ENCODE measurements at regions not wholly inside any gene's neighbourhood (a gene's known extent, or its start where the extent isn't known, plus 50 kb on each side); places are given as distances from the start of the nearest gene placed in this dataset.

DNA sequence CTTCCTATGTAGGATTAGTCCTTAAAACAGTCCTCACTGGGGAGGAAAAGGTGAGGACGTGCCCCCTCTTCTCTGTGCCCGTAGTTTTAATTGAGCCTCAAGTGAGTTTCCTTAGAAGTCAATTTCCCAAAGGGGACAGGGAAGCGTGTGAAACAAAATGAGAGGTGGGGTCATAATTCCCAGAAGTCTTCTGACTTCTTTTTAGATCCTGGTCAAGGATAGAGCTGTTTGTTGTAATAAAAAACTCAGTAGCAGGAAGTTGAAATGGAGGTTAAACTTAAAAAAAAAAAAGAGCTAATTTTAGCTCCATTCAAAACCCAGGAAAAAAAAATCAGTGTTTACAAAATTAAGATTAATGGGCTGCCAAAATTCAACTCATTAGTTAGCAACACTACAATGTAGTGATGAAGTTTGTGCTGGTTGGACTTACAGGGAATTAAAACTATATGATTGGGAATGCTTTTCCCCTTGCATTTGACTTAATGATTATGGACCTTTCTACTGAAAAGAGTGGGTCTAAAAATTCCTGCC is 158.3 kb upstream of the MEF2C start:
- Histone ChIP-seq H3K27ac (no peak overlapping the region), H3K4me1 (peaks cover 17% of the 10 kb centered on the region; the same call in 1 of the 2 replicates), H3K9me3 (replicated peaks) (no peaks in the 10 kb centered on the region; the same call in 1 of the 2 replicates), H3K4me3 (no peak overlapping the region), H3K36me3 (no peaks in the 10 kb centered on the region), H3K27me3 (no peaks in the 10 kb centered on the region)
- DNase-seq = no peak

DNA sequence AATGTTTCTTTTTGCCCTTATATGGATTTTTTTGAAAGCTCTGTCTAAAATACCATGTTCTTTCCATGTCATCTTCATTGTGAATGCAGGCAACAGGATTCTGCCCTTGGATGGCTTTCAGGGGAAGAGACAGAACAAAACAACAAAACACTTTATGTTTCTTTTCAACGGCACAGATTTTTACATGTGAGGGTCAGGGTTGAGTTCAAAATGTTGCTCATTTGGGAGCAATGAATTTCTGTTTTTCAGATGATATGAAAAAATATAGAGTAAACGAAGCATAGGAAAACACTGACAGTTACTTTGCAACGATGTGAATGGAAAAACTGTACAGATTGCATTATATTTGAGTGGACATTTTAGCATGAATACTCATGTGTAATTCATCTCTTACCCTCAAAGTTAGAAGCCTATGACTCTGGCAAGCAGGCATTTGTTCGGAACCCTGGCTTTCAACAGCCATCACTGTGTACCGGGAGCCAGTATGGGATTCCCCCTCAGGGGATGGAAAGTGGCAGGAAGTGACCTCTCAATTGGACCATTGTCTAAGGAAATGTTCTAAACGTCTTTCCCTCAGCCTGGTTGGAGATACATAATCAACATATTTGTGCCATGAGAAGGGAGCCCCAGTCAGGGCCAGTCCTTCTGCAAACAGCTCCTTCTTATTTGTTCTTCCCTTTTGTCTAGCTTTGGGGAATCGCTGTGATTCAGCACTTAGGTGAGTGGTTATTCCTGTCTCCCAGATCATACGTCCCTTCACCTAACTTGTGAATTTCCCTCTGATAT is 153.9 kb upstream of the MEF2C start:
- H3K27ac ChIP-seq = no peak overlapping the region
- DNase-seq = peak; percentile 43 to 65
- no peaks in the 10 kb centered on the region for H3K36me3 ChIP-seq
- H3K4me3 ChIP-seq = no peak overlapping the region
- H3K9me3 ChIP-seq (replicated peaks) = no peaks in the 10 kb centered on the region
- H3K4me1 ChIP-seq = 0 out of 2 replicates have a peak, but pooled peaks cover 5% of the 10 kb centered on the region
- H3K27me3 ChIP-seq = no peaks in the 10 kb centered on the region

DNA sequence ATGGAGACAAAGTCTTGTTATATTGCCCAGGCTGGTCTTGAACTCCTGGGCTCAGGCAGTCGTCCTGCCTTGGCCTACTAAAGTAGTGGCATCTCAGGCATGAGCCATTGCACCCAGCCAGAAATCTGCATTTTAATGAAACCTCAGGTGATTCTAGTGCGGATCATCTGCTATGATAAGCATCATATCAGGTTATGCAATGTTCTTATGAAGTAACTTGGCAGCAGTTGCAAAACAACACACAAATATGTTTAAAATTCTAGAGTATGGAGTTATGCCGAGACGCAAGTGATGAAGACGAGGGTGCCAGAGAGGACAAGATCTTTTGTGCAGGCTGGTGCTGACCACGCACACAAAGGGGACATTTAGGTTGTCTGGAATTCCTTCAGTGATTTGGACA is 153.2 kb upstream of the MEF2C start:
- DNase-seq = no peak
- Histone ChIP-seq H3K27ac (no peak overlapping the region), H3K36me3 (no peaks in the 10 kb centered on the region), H3K4me1 (0 out of 2 replicates have a peak, but pooled peaks cover 4% of the 10 kb centered on the region), H3K27me3 (no peaks in the 10 kb centered on the region), H3K9me3 (replicated peaks) (no peaks in the 10 kb centered on the region), H3K4me3 (no peak overlapping the region)

DNA sequence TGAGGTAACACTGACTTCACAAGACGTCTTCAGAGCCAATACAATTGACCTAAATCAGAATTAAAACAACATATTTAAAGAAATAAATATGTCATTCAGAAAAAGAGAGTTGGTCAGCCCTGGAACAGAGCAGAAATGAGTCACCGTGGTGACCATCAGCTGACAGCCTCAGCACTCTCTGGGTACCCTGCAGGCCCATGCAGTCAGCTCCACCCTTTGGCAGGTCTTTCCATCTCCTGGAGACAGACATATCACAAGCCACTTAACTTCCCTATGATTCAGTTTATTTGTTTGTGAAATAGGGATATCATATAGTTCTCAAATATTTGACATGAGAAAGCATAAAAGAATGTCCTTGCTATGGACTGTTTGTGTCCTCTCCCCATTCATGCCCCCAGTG is 151.6 kb upstream of the MEF2C start:
- Histone ChIP-seq H3K4me1 (0 out of 2 replicates have a peak, but pooled peaks cover 2% of the 10 kb centered on the region), H3K36me3 (no peaks in the 10 kb centered on the region), H3K9me3 (replicated peaks) (no peaks in the 10 kb centered on the region), H3K27me3 (no peaks in the 10 kb centered on the region), H3K27ac (no peak overlapping the region), H3K4me3 (no peak overlapping the region)
- no peak for DNase-seq

DNA sequence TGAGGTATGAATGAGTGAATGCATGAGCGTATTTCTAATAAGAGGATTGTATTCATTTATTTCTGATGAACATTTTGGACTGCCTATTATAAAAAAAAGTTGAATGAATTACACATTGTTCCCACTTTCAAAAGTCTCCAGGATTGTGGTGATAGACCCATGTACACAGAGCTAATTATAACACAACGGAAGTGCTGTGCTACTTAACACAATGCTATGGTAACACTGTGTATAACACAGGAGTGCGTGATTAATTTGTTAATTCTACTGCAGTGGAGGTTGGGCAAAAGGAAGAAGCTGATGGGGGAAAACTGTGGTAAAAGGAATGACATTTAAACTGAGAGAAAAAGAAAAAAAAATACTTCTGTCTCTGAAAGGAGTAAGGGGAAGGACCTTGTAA is 147.8 kb upstream of the MEF2C start:
- Histone ChIP-seq H3K4me1 (peaks cover 5% of the 10 kb centered on the region; the same call in 1 of the 2 replicates), H3K27ac (no peak overlapping the region)

DNA sequence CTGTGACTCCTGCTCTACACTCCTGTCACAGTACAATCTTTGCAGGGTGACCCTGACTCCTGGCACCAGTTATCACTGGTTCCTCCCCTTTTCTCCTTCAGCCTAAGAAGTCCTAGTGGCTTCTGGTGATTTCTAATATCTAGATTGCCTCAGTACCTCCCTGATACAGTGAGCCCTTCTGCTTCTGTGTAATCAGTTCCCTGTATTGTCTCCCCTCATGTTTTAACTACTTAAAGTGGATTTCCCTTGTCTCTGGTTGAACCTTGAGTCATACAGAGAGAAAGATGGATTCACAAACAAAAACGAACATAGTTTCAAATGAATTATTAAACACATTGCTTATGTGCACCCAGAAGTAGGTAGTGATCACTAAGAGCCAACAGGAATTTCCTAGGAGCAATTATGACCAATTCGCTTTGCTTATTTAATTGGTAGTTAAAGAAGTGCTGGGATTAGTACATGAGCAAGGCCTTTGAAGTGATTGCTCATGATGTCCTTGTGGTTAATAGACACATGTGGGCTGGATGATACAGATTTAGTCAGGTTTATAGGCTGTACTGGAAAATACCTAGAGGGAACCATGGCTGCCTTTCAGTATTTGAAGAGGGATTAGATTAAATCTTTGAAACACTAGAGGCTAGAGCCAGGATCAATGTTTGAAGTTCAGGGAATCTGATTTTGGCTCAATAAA is 145.8 kb upstream of the MEF2C start:
- Histone ChIP-seq H3K4me3 (no peak overlapping the region), H3K4me1 (peaks cover 5% of the 10 kb centered on the region; the same call in 1 of the 2 replicates), H3K27me3 (no peaks in the 10 kb centered on the region), H3K9me3 (replicated peaks) (0 out of 2 replicates have a peak, but pooled peaks cover 3% of the 10 kb centered on the region), H3K27ac (no peak overlapping the region), H3K36me3 (no peaks in the 10 kb centered on the region)
- peak in 1 of 2 experiments; percentile 24 for DNase-seq

More for the DNA sequence above, 147.8 kb upstream of the MEF2C start:
- no peak for DNase-seq
- H3K27me3 ChIP-seq = no peaks in the 10 kb centered on the region
- 0 out of 2 replicates have a peak, but pooled peaks cover 3% of the 10 kb centered on the region for H3K9me3 ChIP-seq (replicated peaks)
- H3K4me3 ChIP-seq = no peak overlapping the region
- H3K36me3 ChIP-seq = no peaks in the 10 kb centered on the region

DNA sequence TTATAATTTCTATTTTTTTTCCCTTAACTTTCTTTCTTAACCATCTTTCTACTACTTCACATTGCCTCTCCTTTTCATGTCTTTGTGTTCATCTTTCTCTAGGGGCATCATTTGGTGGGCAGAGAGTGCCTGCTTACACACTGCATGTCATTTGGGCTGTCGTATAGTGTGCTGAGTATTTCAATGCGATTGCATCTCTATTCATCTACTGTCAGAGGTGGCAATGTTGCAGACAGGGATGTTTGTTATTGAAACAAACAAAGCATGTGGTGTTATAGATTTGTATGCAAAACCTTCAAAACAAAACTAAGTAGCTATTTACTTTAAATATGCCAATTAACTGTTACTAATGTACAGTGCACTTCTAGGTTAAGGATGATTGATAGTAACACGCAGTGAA is 141.1 kb upstream of the MEF2C start:
- Histone ChIP-seq H3K4me3 (no peak overlapping the region), H3K9me3 (replicated peaks) (0 out of 2 replicates have a peak, but pooled peaks cover 3% of the 10 kb centered on the region), H3K27ac (no peak overlapping the region), H3K36me3 (no peaks in the 10 kb centered on the region), H3K4me1 (peaks cover 4% of the 10 kb centered on the region; the same call in 1 of the 2 replicates), H3K27me3 (no peaks in the 10 kb centered on the region)
- no peak for DNase-seq

DNA sequence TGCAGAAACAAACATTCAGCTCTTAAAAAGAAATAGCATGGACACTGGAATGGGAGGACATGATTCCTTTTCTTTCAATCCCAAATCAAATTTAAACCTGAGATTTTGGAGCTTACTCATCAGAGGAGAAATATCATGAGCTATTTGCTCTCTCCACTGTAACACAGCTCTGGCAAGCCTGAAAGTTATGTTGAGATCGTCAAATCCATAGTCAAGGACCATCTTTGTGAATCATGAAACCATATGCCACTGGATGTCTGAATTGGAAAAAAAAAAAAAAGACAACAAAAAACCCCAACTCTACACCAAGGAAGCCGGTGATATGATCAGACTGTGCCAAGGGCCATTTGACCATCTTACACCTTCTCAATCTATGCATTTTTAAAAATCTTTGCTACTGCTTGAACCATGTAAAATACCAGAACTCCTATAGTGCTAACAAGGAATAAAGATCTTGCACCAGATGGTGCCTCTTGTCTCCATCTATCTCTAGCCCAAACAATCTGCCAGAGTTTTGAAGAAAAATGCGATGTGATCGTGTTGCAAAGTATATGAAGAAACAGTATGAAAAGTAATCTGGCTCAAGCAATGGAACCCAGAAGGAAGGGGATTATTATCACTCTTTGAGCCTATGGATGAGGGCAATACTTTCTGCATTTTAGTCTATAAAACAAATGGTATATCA is 138.1 kb upstream of the MEF2C start:
- H3K4me3 ChIP-seq = no peak overlapping the region
- no peaks in the 10 kb centered on the region for H3K36me3 ChIP-seq
- no peaks in the 10 kb centered on the region for H3K27me3 ChIP-seq
- no peaks in the 10 kb centered on the region for H3K9me3 ChIP-seq (replicated peaks)
- no peak overlapping the region for H3K27ac ChIP-seq
- no peak for DNase-seq
- peaks cover 6% of the 10 kb centered on the region; the same call in 1 of the 2 replicates for H3K4me1 ChIP-seq

DNA sequence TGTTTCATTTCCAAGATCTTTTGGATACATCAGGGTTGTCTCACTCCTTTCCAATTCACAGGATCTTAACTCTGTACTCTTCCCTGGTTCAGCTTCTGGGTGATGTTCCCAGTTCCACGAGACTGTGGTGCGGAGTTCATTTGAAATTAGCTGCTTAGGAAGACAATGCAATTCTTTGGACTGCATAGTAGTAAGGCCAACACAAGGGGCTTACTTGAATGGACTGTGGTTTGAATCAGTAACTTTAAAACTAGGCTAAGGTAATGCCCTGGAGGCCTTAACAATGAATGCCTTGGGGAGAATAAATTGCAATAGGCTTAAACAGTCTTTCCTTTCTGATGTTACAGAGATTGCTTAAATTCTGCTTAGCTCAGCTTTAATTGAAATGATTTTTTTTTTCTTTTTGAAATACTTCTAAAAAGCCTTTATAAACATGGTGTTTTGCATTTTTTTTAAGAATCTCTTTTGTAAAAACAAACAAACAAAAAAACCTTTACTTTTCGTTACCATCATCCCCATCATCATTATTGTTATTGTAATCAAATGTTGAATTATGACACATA is 133.8 kb upstream of the MEF2C start:
- Histone ChIP-seq H3K9me3 (replicated peaks) (no peaks in the 10 kb centered on the region), H3K27me3 (no peaks in the 10 kb centered on the region), H3K27ac (no peak overlapping the region), H3K36me3 (no peaks in the 10 kb centered on the region), H3K4me3 (no peak overlapping the region), H3K4me1 (peaks cover 7% of the 10 kb centered on the region; the same call in 1 of the 2 replicates)
- DNase-seq = no peak

DNA sequence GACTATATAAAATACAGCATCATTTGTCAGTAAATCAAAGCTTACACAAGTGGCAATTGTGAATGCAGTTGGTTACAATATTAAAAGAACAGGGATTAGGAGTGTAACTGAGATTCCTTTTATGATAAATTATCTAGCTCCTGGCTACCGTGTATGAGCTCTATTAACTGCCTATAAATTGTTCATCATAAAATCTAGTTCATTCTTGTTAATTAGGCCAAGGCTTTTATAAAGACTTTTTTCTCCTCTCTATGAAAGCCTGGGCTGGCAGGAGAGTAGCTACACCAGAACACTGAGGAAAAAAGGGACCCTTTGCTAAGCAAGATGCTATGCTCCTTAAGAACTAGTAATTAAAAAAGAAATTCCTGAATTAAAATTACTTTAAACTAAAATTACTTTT is 132.4 kb upstream of the MEF2C start:
- no peak overlapping the region for H3K4me3 ChIP-seq
- no peak for DNase-seq
- H3K27me3 ChIP-seq = no peaks in the 10 kb centered on the region
- no peak overlapping the region for H3K27ac ChIP-seq
- no peaks in the 10 kb centered on the region for H3K36me3 ChIP-seq
- H3K9me3 ChIP-seq (replicated peaks) = no peaks in the 10 kb centered on the region
- H3K4me1 ChIP-seq = peaks cover 9% of the 10 kb centered on the region; the same call in 1 of the 2 replicates

DNA sequence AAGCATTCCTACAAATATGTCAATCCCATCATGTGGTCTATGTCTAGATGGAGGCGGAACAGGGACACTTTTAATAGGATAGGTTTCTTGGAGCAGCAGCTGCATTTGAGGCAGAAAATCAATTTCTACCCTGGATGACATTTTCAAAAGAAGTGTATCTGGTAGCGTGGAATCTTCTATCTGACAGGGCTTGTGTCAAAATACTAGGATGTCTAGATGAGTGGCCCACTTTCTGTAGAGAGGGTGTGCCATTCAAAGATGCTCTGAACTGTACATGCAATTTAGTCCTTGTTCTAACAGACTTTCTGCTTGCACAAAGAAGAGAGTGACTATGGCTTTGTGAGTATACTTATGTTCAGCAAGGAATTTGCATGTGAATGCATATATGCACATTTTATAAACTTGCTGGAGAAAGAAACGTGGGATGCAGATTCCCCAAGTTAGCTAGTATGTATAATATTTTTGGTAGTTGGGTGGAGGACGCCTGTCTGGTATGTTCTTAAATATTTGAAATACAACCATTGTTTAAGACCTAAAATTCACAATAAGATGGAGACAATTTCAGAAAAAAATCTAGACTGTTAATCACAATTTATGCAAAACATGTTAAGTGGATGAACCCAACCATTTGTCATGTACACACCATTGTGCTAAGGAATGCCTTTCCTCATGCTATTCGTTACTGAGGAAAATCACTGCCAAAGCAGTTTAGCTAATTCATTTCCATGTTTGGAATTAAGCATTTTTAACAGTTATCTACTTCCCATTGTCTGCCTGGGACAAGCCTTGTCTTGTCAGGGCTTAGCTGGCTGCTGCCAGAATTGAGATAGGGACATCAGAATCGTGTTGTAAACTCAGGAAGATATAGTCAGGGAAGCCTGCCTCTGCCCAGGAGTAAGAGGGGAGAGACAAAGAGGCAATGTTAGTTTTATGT is 129.1 kb upstream of the MEF2C start:
- Histone ChIP-seq H3K36me3 (no peaks in the 10 kb centered on the region), H3K4me1 (peaks cover 9% of the 10 kb centered on the region; the same call in 1 of the 2 replicates), H3K27ac (no peak overlapping the region), H3K27me3 (no peaks in the 10 kb centered on the region), H3K4me3 (no peak overlapping the region), H3K9me3 (replicated peaks) (no peaks in the 10 kb centered on the region)
- DNase-seq = peak in 1 of 2 experiments; percentile 31

DNA sequence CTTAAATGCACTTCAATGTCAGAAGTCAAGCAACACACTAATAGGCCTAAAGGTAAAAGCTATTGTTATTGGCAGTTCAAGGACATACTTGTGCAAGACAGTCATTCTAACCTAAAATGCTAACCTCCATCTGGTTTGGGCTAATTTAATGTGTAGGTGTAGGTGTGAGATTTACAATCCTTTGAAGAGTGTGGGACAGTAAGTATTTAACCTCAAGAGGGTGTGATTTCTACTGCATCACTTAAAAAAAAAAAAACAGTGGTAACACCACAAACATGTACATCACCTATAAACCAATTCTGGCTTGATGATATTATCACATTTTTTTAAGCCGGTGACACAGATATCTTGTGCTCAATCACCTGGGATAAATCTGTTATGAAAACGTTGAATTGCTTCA is 127.5 kb upstream of the MEF2C start:
- Histone ChIP-seq H3K4me1 (0 out of 2 replicates have a peak, but pooled peaks cover 2% of the 10 kb centered on the region), H3K27ac (no peak overlapping the region), H3K36me3 (no peaks in the 10 kb centered on the region), H3K4me3 (no peak overlapping the region), H3K9me3 (replicated peaks) (no peaks in the 10 kb centered on the region), H3K27me3 (no peaks in the 10 kb centered on the region)
- DNase-seq = no peak

DNA sequence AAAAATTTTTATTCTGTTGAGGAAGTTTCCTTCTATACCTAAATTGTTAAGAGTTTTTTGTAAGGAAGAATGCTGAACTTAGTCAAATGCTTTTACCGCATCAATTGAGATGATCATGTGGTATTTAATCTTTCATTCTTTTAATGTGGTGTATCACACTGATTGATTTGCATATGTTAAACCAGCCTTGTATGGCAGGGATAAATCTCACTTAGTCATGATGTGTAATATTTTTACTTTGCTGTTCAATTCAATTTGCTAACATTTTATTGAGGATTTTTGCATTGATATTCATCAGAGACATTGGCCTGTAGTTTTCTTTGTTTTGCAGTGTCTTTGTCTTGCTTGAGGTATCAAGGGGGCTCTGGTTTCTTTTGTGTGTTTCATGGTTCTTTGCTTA is 125.3 kb upstream of the MEF2C start:
- H3K4me1 ChIP-seq = 0 out of 2 replicates have a peak, but pooled peaks cover 2% of the 10 kb centered on the region
- H3K27me3 ChIP-seq = no peaks in the 10 kb centered on the region
- H3K36me3 ChIP-seq = no peaks in the 10 kb centered on the region
- no peak overlapping the region for H3K4me3 ChIP-seq
- H3K9me3 ChIP-seq (replicated peaks) = no peaks in the 10 kb centered on the region
- H3K27ac ChIP-seq = no peak overlapping the region
- no peak for DNase-seq
